OCI-LY1 (cell line): ENCODE measurements at regions not wholly inside any gene's neighbourhood (a gene's known extent, or its start where the extent isn't known, plus 50 kb on each side); places are given as distances from the start of the nearest gene placed in this dataset.

ENCODE experiments used
- EZH2 ChIP-seq: fragments of 200-600 bp; sonication (generic), shearing (Covaris generic); IDR thresholded peaks from 2 replicates; pipeline ENCODE4 v1.8.0; 2017; ENCODE audit warnings: borderline replicate concordance, mixed run types, mild to moderate bottlenecking, antibody characterized with exemption, low read length, moderate library complexity, mixed read lengths
- TF ChIP-seq, protein P1 (sequence below): fragments of 200-600 bp; sonication (generic), shearing (Covaris generic); IDR thresholded peaks from 2 replicates; pipeline ENCODE4 v1.5.1; 2017; ENCODE audit warnings: mild to moderate bottlenecking, antibody characterized with exemption, low read length, moderate library complexity, mixed read lengths

DNA sequence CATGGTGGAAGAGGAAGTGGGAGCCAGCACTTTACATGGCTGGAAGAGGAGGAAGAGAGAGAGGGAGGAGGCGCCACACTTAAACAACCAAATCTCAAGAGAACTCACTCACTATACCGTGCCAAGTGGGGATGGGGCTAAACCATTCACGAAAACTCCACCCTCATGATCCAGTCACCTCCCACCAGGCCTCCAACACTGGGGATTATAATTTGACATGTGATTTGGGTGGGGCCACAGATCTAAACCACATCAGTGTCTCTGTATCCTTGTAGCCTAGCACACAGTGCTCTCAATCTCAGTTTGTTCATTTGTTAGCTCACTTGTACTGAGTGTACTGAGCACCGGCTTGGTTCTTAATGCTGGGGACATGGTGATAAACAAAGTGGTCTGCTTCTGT is 228.3 kb downstream of the BUB3 start:
- TF ChIP-seq, protein P1, sequence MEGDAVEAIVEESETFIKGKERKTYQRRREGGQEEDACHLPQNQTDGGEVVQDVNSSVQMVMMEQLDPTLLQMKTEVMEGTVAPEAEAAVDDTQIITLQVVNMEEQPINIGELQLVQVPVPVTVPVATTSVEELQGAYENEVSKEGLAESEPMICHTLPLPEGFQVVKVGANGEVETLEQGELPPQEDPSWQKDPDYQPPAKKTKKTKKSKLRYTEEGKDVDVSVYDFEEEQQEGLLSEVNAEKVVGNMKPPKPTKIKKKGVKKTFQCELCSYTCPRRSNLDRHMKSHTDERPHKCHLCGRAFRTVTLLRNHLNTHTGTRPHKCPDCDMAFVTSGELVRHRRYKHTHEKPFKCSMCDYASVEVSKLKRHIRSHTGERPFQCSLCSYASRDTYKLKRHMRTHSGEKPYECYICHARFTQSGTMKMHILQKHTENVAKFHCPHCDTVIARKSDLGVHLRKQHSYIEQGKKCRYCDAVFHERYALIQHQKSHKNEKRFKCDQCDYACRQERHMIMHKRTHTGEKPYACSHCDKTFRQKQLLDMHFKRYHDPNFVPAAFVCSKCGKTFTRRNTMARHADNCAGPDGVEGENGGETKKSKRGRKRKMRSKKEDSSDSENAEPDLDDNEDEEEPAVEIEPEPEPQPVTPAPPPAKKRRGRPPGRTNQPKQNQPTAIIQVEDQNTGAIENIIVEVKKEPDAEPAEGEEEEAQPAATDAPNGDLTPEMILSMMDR = no peak
- no peak for TF ChIP-seq EZH2
